K562 (cell line): ENCODE measurements at regions not wholly inside any gene's neighbourhood (a gene's known extent, or its start where the extent isn't known, plus 50 kb on each side); places are given as distances from the start of the nearest gene placed in this dataset.

ENCODE experiments used
- NFRKB ChIP-seq: fragments of 450-650 bp; IDR thresholded peaks from 2 replicates; pipeline ENCODE4 v1.6.1; 2016; ENCODE audit warnings: low read depth
- TF ChIP-seq, protein P1 (sequence below), 3 experiments: IDR thresholded peaks in 2 of 3; conservative IDR thresholded peaks in 1 of 3; 2 replicates each; pipeline ENCODE4 v1.5.1; 2011 to 2012; ENCODE audit warnings: low read length in 3 of 3, mild to moderate bottlenecking in 3 of 3, control low read depth in 2 of 3, improper control_type of control experiment in 1 of 3, inconsistent platforms in 1 of 3, low read depth in 1 of 3, mixed read lengths in 1 of 3, moderate library complexity in 1 of 3; ENCODE audit not compliant: insufficient read depth in 2 of 3

DNA sequence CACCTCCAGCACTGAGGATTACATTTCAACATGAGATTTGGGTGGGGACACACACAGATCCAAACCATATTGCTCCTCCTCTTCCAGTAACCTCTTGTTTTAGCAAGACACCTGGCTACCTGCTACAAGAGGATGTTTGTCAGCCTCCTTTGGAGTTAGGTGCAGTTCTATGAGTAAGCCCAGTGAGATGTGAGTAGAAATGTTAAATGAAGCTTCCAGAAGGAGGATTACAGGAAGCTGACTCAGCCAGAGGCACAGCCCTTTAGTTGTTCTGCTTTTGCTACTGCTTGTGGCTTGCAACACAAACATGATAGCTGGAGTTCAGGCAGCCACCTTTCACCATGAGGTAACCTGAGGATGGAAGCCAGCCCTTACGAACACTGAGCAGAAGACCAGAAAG, 382.7 kb upstream of the RNF32 start:
- TF ChIP-seq, protein P1, sequence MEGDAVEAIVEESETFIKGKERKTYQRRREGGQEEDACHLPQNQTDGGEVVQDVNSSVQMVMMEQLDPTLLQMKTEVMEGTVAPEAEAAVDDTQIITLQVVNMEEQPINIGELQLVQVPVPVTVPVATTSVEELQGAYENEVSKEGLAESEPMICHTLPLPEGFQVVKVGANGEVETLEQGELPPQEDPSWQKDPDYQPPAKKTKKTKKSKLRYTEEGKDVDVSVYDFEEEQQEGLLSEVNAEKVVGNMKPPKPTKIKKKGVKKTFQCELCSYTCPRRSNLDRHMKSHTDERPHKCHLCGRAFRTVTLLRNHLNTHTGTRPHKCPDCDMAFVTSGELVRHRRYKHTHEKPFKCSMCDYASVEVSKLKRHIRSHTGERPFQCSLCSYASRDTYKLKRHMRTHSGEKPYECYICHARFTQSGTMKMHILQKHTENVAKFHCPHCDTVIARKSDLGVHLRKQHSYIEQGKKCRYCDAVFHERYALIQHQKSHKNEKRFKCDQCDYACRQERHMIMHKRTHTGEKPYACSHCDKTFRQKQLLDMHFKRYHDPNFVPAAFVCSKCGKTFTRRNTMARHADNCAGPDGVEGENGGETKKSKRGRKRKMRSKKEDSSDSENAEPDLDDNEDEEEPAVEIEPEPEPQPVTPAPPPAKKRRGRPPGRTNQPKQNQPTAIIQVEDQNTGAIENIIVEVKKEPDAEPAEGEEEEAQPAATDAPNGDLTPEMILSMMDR (IDR thresholded peaks at IDR 0.05 in 2 of 3, conservative IDR thresholded peaks at IDR 0.05 in 1 of 3; ENCODE audit: insufficient read depth in 2 of 3, low read depth in 1 of 3, low read length in 3 of 3), result no peak
- TF ChIP-seq NFRKB, result no peak
